LNCaP clone FGC (cell line): ENCODE measurements at regions not wholly inside any gene's neighbourhood (a gene's known extent, or its start where the extent isn't known, plus 50 kb on each side); places are given as distances from the start of the nearest gene placed in this dataset.

Source experiments
- DNase-seq: peaks from one replicate; pipeline ENCODE4 v3.0.0-alpha.2; 2011; ENCODE audit warnings: low read depth
- H3K4me3 ChIP-seq: 2 replicates; pipeline ENCODE4 v1.5.1; 2011; ENCODE audit warnings: mild to moderate bottlenecking, low read depth, low read length, control low read depth
- CTCF ChIP-seq: IDR thresholded peaks from 2 replicates; pipeline ENCODE4 v1.5.1; 2012; ENCODE audit warnings: mild to moderate bottlenecking; ENCODE audit not compliant: control insufficient read depth, insufficient read depth; ENCODE audit errors: extremely low read depth

GRCh38 chr4:20181926-20182325, 69.8 kb upstream of the SLIT2 start:
- TF ChIP-seq CTCF, result no peak
- no peak overlapping the region for H3K4me3 ChIP-seq
- DNase-seq, result no peak

GRCh38 chr4:20180509-20180908, 71.2 kb upstream of the SLIT2 start:
- no peak for DNase-seq
- H3K4me3 ChIP-seq, result no peak overlapping the region
- no peak for TF ChIP-seq CTCF

GRCh38 chr4:20178902-20179576, 72.7 kb upstream of the SLIT2 start:
- no peak for DNase-seq
- TF ChIP-seq CTCF, result no peak
- no peak overlapping the region for H3K4me3 ChIP-seq

DNA sequence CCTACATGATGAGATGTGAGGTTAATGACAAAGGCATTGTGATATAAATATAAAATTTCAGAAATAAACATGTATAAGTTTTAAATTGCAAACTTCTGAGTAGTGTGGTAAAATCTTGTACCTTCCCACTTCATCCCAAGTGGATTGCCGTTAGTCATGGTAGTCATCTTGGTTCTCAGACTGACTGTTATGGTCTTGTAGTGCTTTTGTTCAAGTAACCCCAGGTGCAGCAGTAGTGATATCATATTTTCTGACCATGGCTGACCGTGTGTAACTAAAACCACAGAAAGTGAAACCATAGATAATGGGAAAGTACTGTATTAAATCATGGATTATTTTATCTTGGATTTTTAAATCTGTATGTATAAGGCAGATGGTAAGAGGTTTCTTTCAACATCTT, 74.8 kb upstream of the SLIT2 start:
- no peak overlapping the region for H3K4me3 ChIP-seq
- DNase-seq, result no peak
- TF ChIP-seq CTCF, result no peak

- DNase-seq, result no peak
- H3K4me3 ChIP-seq, result no peak overlapping the region
- TF ChIP-seq CTCF, result no peak
These were observed 79.5 kb upstream of the SLIT2 start for GRCh38 chr4:20172070-20172760.

DNA sequence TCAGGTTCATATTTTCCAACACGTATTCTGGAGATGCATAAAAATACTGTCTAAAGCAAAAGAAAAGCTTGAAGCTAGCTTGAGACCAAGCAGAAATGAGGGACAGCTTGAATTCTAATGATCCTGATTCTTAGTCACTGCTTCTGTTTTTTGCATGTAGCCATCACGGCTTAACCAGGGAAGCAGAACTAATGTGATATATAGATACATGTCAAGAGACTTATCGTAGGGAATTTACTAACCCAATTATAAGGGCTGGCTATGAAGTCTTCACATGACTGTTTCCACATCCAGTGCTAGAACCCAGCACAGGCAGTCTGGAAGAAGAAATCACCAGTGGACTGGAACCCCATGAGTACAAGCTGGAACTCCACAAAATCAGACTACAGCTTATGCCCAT, 85.2 kb upstream of the SLIT2 start:
- TF ChIP-seq CTCF, result no peak
- H3K4me3 ChIP-seq, result no peak overlapping the region
- no peak for DNase-seq

- no peak for TF ChIP-seq CTCF
- H3K4me3 ChIP-seq, result no peak overlapping the region
- DNase-seq, result no peak
These were observed 92.2 kb upstream of the SLIT2 start for GRCh38 chr4:20159516-20159915.
